Globus pallidus (tissue), 1 donor: ENCODE measurements at regions not wholly inside any gene's neighbourhood (a gene's known extent, or its start where the extent isn't known, plus 50 kb on each side); places are given as distances from the start of the nearest gene placed in this dataset.

Experiments used
- DNase-seq: peaks from one replicate; pipeline ENCODE4 v3.0.0-alpha.2; 2015; ENCODE audit warnings: low spot score

- DNase-seq: no peak
Observed at GRCh38 chr3:31004025-31004678, 109.7 kb upstream of the GADL1 start.

- DNase-seq: no peak
Observed at GRCh38 chr3:31008994-31009393, 114.5 kb upstream of the GADL1 start.

GRCh38 chr3:31009881-31010280 is 115.4 kb upstream of the GADL1 start:
- no peak for DNase-seq

GRCh38 chr3:31010491-31010890 is 116.0 kb upstream of the GADL1 start:
- DNase-seq: no peak

- DNase-seq: no peak
Observed at GRCh38 chr3:31011380-31011779, 116.9 kb upstream of the GADL1 start.

GRCh38 chr3:31013090-31013489 is 118.6 kb upstream of the GADL1 start:
- DNase-seq: no peak

GRCh38 chr3:31013843-31014242 is 119.4 kb upstream of the GADL1 start:
- DNase-seq: no peak

- DNase-seq: no peak
Observed at GRCh38 chr3:31014317-31015040, 120.0 kb upstream of the GADL1 start.

- no peak for DNase-seq
Observed at GRCh38 chr3:31016196-31016595, 121.7 kb upstream of the GADL1 start.

GRCh38 chr3:31022716-31023115 is 128.3 kb upstream of the GADL1 start:
- DNase-seq: no peak

- DNase-seq: no peak
Observed at GRCh38 chr3:31025541-31025940, 131.1 kb upstream of the GADL1 start.

GRCh38 chr3:31027191-31027761 is 132.8 kb upstream of the GADL1 start:
- DNase-seq: no peak

GRCh38 chr3:31027914-31028313 is 133.5 kb upstream of the GADL1 start:
- no peak for DNase-seq

GRCh38 chr3:31028766-31029165 is 134.3 kb upstream of the GADL1 start:
- DNase-seq: no peak

GRCh38 chr3:31029706-31030105 is 135.2 kb upstream of the GADL1 start:
- no peak for DNase-seq

- no peak for DNase-seq
Observed at GRCh38 chr3:31035681-31036080, 141.2 kb upstream of the GADL1 start.

- no peak for DNase-seq
Observed at GRCh38 chr3:31038086-31038739, 143.8 kb upstream of the GADL1 start.

- no peak for DNase-seq
Observed at GRCh38 chr3:31039145-31039544, 144.7 kb upstream of the GADL1 start.

GRCh38 chr3:31041161-31041978 is 146.9 kb upstream of the GADL1 start:
- no peak for DNase-seq

- DNase-seq: no peak
Observed at GRCh38 chr3:31043184-31043819, 148.8 kb upstream of the GADL1 start.

GRCh38 chr3:31047673-31048072 is 153.2 kb upstream of the GADL1 start:
- DNase-seq: no peak

- DNase-seq: no peak
Observed at GRCh38 chr3:31048143-31048542, 153.7 kb upstream of the GADL1 start.
